HCT116 (cell line): ENCODE measurements at regions not wholly inside any gene's neighbourhood (a gene's known extent, or its start where the extent isn't known, plus 50 kb on each side); places are given as distances from the start of the nearest gene placed in this dataset.

Experiments
- ATAC-seq: fragments of 200-7000 bp; cut with Tn5 transposase; 2 replicates; pipeline ENCODE4 v1.9.1; 2020; ENCODE audit warnings: mild to moderate bottlenecking, moderate library complexity
- BruUV-seq: library from RNA; stranded (reverse); fragments of 400-500 nt; replicated peaks from 2 replicates; lab custom pipeline; 2021; lab: Mats Ljungman, UMichigan
- CTCF ChIA-PET: fragments of 300-600 bp; sonication (Branson Sonifier 250); formaldehyde crosslinking; loops from one replicate; lab custom pipeline; 2021; ENCODE audit warnings: antibody characterized with exemption; lab: Charles Lee
- POLR2A ChIA-PET: fragments of 300-600, 350-600 bp; sonication (Branson Sonifier 250); formaldehyde crosslinking; loops from one replicate; lab custom pipeline; 2021; ENCODE audit warnings: antibody characterized with exemption; lab: Charles Lee
- RAD21 ChIA-PET, 2 experiments: fragments of 300-600 bp; sonication (Branson Sonifier 250); formaldehyde crosslinking; loops; one replicate each; lab custom pipeline; 2023; ENCODE audit warnings: low total read pairs in 2 of 2; ENCODE audit not compliant: uncharacterized antibody in 2 of 2, unreplicated experiment in 2 of 2, low non-redundant PET in 1 of 2; lab: Charles Lee
- DNase-seq: peaks from one replicate; pipeline ENCODE4 v3.0.0-alpha.2; 2010; ENCODE audit warnings: low read depth, low spot score
- H2AFZ ChIP-seq: fragments of 200-600 bp; shearing (Covaris generic), sonication (generic); 2 replicates; pipeline ENCODE4 v1.6.1; 2017; ENCODE audit warnings: low read depth, mixed run types, mixed read lengths, antibody characterized with exemption, low read length; ENCODE audit not compliant: poor library complexity, severe bottlenecking
- H3K27ac ChIP-seq: 2 replicates; pipeline ENCODE4 v1.5.1; 2012; ENCODE audit warnings: low read depth, low read length
- H3K27me3 ChIP-seq: fragments of 200-600 bp; sonication (generic); 2 replicates; pipeline ENCODE4 v1.6.1; 2016; ENCODE audit warnings: mixed run types, low read length, mixed read lengths; ENCODE audit not compliant: insufficient read depth
- H3K36me3 ChIP-seq, 2 experiments: fragments of 200-500 bp in 1 of 2; fragments of 200-600 bp in 1 of 2; sonication (Bioruptor generic) in 1 of 2; sonication (generic) in 1 of 2; 2 replicates each; pipeline versions ENCODE4 v1.5.1 to v1.6.1; 2014 to 2016; ENCODE audit warnings: low read length in 2 of 2, inconsistent platforms in 1 of 2, mixed read lengths in 1 of 2, mixed run types in 1 of 2; ENCODE audit not compliant: insufficient read depth in 2 of 2, control insufficient read depth in 1 of 2
- H3K4me1 ChIP-seq, 2 experiments: fragments of 200-600 bp in 1 of 2; sonication (generic) in 1 of 2; 2 replicates each; pipeline versions ENCODE4 v1.5.1 to v1.6.1; 2012 to 2017; ENCODE audit warnings: low read length in 2 of 2, inconsistent platforms in 1 of 2, mild to moderate bottlenecking in 1 of 2, mixed read lengths in 1 of 2, mixed run types in 1 of 2, moderate library complexity in 1 of 2; ENCODE audit not compliant: insufficient read depth in 2 of 2, control insufficient read depth in 1 of 2
- H3K4me2 ChIP-seq: fragments of 200-600 bp; sonication (generic); 2 replicates; pipeline ENCODE4 v1.6.1; 2017; ENCODE audit warnings: mixed run types, low read length, mixed read lengths
- H3K4me3 ChIP-seq, 2 experiments: fragments of 200-600 bp in 1 of 2; sonication (generic) in 1 of 2; replicated peaks in 1 of 2; 2 replicates each; pipeline ENCODE4 v1.5.1; 2011 to 2016; ENCODE audit warnings: low read length in 2 of 2, control low read depth in 1 of 2, low read depth in 1 of 2, mild to moderate bottlenecking in 1 of 2, mixed read lengths in 1 of 2, mixed run types in 1 of 2
- H3K79me2 ChIP-seq: fragments of 200-600 bp; sonication (generic); 2 replicates; pipeline ENCODE4 v1.6.1; 2017; ENCODE audit warnings: mild to moderate bottlenecking, mixed run types, low read length, moderate library complexity, mixed read lengths; ENCODE audit not compliant: insufficient read depth
- H3K9ac ChIP-seq: fragments of 200-600 bp; sonication (generic); 2 replicates; pipeline ENCODE4 v1.6.1; 2016; ENCODE audit warnings: low read length, mixed read lengths
- H3K9me2 ChIP-seq: fragments of 200-600 bp; sonication (generic), shearing (Covaris generic); 2 replicates; pipeline ENCODE4 v1.6.1; 2017; ENCODE audit warnings: mixed run types, mild to moderate bottlenecking, moderate library complexity; ENCODE audit not compliant: insufficient read depth
- H3K9me3 ChIP-seq, 2 experiments: fragments of 200-500 bp in 1 of 2; fragments of 200-600 bp in 1 of 2; sonication (Bioruptor generic) in 1 of 2; sonication (generic) in 1 of 2; 2 replicates each; pipeline ENCODE4 v1.6.1; 2014 to 2017; ENCODE audit warnings: low read length in 2 of 2, mixed read lengths in 2 of 2, inconsistent platforms in 1 of 2, low read depth in 1 of 2, mild to moderate bottlenecking in 1 of 2, mixed run types in 1 of 2, moderate library complexity in 1 of 2; ENCODE audit not compliant: control insufficient read depth in 1 of 2, insufficient read depth in 1 of 2
- H4K20me1 ChIP-seq: fragments of 200-600 bp; sonication (generic), shearing (Covaris generic); 2 replicates; pipeline ENCODE4 v1.6.1; 2017; ENCODE audit warnings: mixed run types, mild to moderate bottlenecking, moderate library complexity; ENCODE audit not compliant: insufficient read depth
- ATF3 ChIP-seq: IDR thresholded peaks from 2 replicates; pipeline ENCODE4 v1.6.1; 2012
- CTCF ChIP-seq, 3 experiments: fragments of 200-600 bp in 1 of 3; sonication (generic) in 1 of 3; IDR thresholded peaks in 2 of 3; conservative IDR thresholded peaks in 1 of 3; 2 replicates each; pipeline ENCODE4 v1.5.1; 2012 to 2017; ENCODE audit warnings: low read depth in 2 of 3, low read length in 2 of 3, antibody characterized with exemption in 1 of 3, borderline replicate concordance in 1 of 3, control low read depth in 1 of 3, mild to moderate bottlenecking in 1 of 3, mixed read lengths in 1 of 3, mixed run types in 1 of 3, moderate library complexity in 1 of 3; ENCODE audit not compliant: insufficient read depth in 1 of 3
- ELF1 ChIP-seq: IDR thresholded peaks from 2 replicates; pipeline ENCODE4 v1.6.1; 2012; ENCODE audit warnings: low read depth, borderline replicate concordance
- EZH2 ChIP-seq: fragments of 200-600 bp; sonication (generic); IDR thresholded peaks from 2 replicates; pipeline ENCODE4 v1.6.1; 2017; ENCODE audit warnings: antibody characterized with exemption, mixed run types
- EZH2phosphoT487 ChIP-seq: fragments of 200-600 bp; IDR thresholded peaks from 2 replicates; pipeline ENCODE4 v1.6.1; 2018; ENCODE audit warnings: antibody characterized with exemption, borderline replicate concordance
- JUND ChIP-seq: IDR thresholded peaks from 2 replicates; pipeline ENCODE4 v1.6.1; 2012
- MAX ChIP-seq: IDR thresholded peaks from 2 replicates; pipeline ENCODE4 v1.6.1; 2012
- POLR2A ChIP-seq: IDR thresholded peaks from 2 replicates; pipeline ENCODE4 v1.7.0; 2011; ENCODE audit warnings: borderline replicate concordance; ENCODE audit not compliant: insufficient read depth, insufficient read length; ENCODE audit errors: extremely low read depth
- POLR2AphosphoS5 ChIP-seq: IDR thresholded peaks from 2 replicates; pipeline ENCODE4 v1.6.1; 2011; ENCODE audit warnings: mild to moderate bottlenecking, low read depth, low read length, moderate library complexity
- RAD21 ChIP-seq: IDR thresholded peaks from 2 replicates; pipeline ENCODE4 v1.6.1; 2012; ENCODE audit warnings: low read depth, mild to moderate bottlenecking
- SIN3A ChIP-seq: IDR thresholded peaks from 2 replicates; pipeline ENCODE4 v1.6.1; 2012; ENCODE audit warnings: low read depth
- SP1 ChIP-seq: IDR thresholded peaks from 2 replicates; pipeline ENCODE4 v1.6.1; 2012; ENCODE audit warnings: low read depth
- TCF7L2 ChIP-seq: IDR thresholded peaks from 2 replicates; pipeline ENCODE4 v1.7.0; 2011; ENCODE audit warnings: borderline replicate concordance, inconsistent platforms; ENCODE audit not compliant: insufficient read depth, insufficient read length; ENCODE audit errors: extremely low read depth
- YY1 ChIP-seq: IDR thresholded peaks from 2 replicates; pipeline ENCODE4 v1.6.1; 2011; ENCODE audit warnings: low read length, low read depth, moderate library complexity, mild to moderate bottlenecking; ENCODE audit not compliant: insufficient replicate concordance; ENCODE audit errors: extremely low read depth
- ZFX ChIP-seq: fragments of 450-650 bp; IDR thresholded peaks from 2 replicates; pipeline ENCODE4 v1.6.1; 2017
- intact Hi-C: fragments of 100-400 bp; cut with micrococcal nuclease; formaldehyde crosslinking; loops from 2 replicates; pipeline ENCODE4 v1.10.0; 2022
- TF ChIP-seq, protein P1 (sequence below): IDR thresholded peaks from 2 replicates; pipeline ENCODE4 v1.6.1; 2012; ENCODE audit warnings: low read depth

- no peaks in the 10 kb centered on the region for H3K27me3 ChIP-seq
- no peaks in the 10 kb centered on the region for H3K36me3 ChIP-seq
- DNase-seq, result no peak
- H3K4me1 ChIP-seq, result no peaks in the 10 kb centered on the region
- no TSS peak for BruUV-seq
- ChIA-PET POLR2A (interaction anchor here (0.7 kb wide), 1 partner anchor 27 kb away, joined by 3 read pairs; no protein-coding TSS in a partner anchor), CTCF (no interaction called here), RAD21 (interaction anchor here in 1 of 2 experiments (0.7 kb wide), 1 partner anchor 28 kb away, joined by 4 read pairs; no protein-coding TSS in a partner anchor)
- no peak overlapping the region for H3K9ac ChIP-seq
- no peak overlapping the region for H2AFZ ChIP-seq
- no peaks in the 10 kb centered on the region for H3K79me2 ChIP-seq
- H3K9me3 ChIP-seq, result no peaks in the 10 kb centered on the region
- H3K27ac ChIP-seq, result no peak overlapping the region
- no peak overlapping the region for H3K4me2 ChIP-seq
- ATAC-seq, result no peak
- intact Hi-C loops, result no loop called here
- no peak for TF ChIP-seq JUND
- H4K20me1 ChIP-seq, result no peaks in the 10 kb centered on the region
- H3K4me3 ChIP-seq, result no peak overlapping the region
- H3K9me2 ChIP-seq, result peaks cover 4% of the 10 kb centered on the region; the same call in 1 of the 2 replicates
Measured at GRCh38 chr3:174362556-174362955, 496.6 kb upstream of the NAALADL2 start.

- ChIA-PET CTCF (no interaction called here), POLR2A (no interaction called here)
- no TSS peak for BruUV-seq
- no peak for TF ChIP-seq ZFX
- no peak for TF ChIP-seq EZH2phosphoT487
- TF ChIP-seq SP1, result no peak
- no peak for TF ChIP-seq EZH2
- TF ChIP-seq CTCF (IDR thresholded peaks at IDR 0.05 in 2 of 3, conservative IDR thresholded peaks at IDR 0.05 in 1 of 3; ENCODE audit: borderline replicate concordance in 1 of 3, insufficient read depth in 1 of 3, low read depth in 2 of 3, low read length in 2 of 3), result no peak
- TF ChIP-seq YY1, result no peak
- TF ChIP-seq ATF3, result no peak
- TF ChIP-seq MAX, result no peak
- TF ChIP-seq ELF1, result no peak
- no peak for TF ChIP-seq POLR2AphosphoS5
- no peak for TF ChIP-seq POLR2A
- no peak for TF ChIP-seq RAD21
- TF ChIP-seq, protein P1, sequence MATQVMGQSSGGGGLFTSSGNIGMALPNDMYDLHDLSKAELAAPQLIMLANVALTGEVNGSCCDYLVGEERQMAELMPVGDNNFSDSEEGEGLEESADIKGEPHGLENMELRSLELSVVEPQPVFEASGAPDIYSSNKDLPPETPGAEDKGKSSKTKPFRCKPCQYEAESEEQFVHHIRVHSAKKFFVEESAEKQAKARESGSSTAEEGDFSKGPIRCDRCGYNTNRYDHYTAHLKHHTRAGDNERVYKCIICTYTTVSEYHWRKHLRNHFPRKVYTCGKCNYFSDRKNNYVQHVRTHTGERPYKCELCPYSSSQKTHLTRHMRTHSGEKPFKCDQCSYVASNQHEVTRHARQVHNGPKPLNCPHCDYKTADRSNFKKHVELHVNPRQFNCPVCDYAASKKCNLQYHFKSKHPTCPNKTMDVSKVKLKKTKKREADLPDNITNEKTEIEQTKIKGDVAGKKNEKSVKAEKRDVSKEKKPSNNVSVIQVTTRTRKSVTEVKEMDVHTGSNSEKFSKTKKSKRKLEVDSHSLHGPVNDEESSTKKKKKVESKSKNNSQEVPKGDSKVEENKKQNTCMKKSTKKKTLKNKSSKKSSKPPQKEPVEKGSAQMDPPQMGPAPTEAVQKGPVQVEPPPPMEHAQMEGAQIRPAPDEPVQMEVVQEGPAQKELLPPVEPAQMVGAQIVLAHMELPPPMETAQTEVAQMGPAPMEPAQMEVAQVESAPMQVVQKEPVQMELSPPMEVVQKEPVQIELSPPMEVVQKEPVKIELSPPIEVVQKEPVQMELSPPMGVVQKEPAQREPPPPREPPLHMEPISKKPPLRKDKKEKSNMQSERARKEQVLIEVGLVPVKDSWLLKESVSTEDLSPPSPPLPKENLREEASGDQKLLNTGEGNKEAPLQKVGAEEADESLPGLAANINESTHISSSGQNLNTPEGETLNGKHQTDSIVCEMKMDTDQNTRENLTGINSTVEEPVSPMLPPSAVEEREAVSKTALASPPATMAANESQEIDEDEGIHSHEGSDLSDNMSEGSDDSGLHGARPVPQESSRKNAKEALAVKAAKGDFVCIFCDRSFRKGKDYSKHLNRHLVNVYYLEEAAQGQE, result no peak
- no peak for TF ChIP-seq SIN3A
- no peak for TF ChIP-seq TCF7L2
- no peak for TF ChIP-seq JUND
Measured at GRCh38 chr3:174363256-174363655, 495.9 kb upstream of the NAALADL2 start.

More at GRCh38 chr3:174363256-174363655, 495.9 kb upstream of the NAALADL2 start:
- H2AFZ ChIP-seq, result no peak overlapping the region
- H3K9me3 ChIP-seq, result no peaks in the 10 kb centered on the region
- H3K4me1 ChIP-seq, result no peaks in the 10 kb centered on the region
- H3K9ac ChIP-seq, result no peak overlapping the region
- ATAC-seq (no peak), DNase-seq (no peak)
- no peak overlapping the region for H3K4me2 ChIP-seq
- H3K27ac ChIP-seq, result no peak overlapping the region
- intact Hi-C loops, result no loop called here
- H4K20me1 ChIP-seq, result no peaks in the 10 kb centered on the region
- RAD21 ChIA-PET, result no interaction called here
- no peaks in the 10 kb centered on the region for H3K36me3 ChIP-seq
- no peaks in the 10 kb centered on the region for H3K27me3 ChIP-seq
- H3K9me2 ChIP-seq, result peaks cover 4% of the 10 kb centered on the region; the same call in 1 of the 2 replicates
- no peak overlapping the region for H3K4me3 ChIP-seq
- H3K79me2 ChIP-seq, result no peaks in the 10 kb centered on the region
